Neural crest cell (in vitro differentiated cells): ENCODE measurements at regions not wholly inside any gene's neighbourhood (a gene's known extent, or its start where the extent isn't known, plus 50 kb on each side); places are given as distances from the start of the nearest gene placed in this dataset.

Experiments
- DNase-seq: peaks from one replicate; pipeline ENCODE4 v3.0.0; 2021; ENCODE audit warnings: low read depth, mixed read lengths, low spot score
- H3K27ac Mint-ChIP-seq: one replicate; pipeline ENCODE4 v1.8.0; 2021; ENCODE audit warnings: mild to moderate bottlenecking, mixed read lengths; ENCODE audit not compliant: unreplicated experiment
- H3K27me3 Mint-ChIP-seq: 2 replicates; pipeline ENCODE4 v1.8.0; 2021; ENCODE audit warnings: low read depth, mild to moderate bottlenecking, mixed read lengths
- H3K36me3 Mint-ChIP-seq: 2 replicates; pipeline ENCODE4 v1.8.0; 2021; ENCODE audit warnings: low read depth, mild to moderate bottlenecking, mixed read lengths
- H3K4me1 Mint-ChIP-seq: 2 replicates; pipeline ENCODE4 v1.8.0; 2021; ENCODE audit warnings: mixed read lengths
- H3K4me3 Mint-ChIP-seq: one replicate; pipeline ENCODE4 v1.8.0; 2021; ENCODE audit warnings: mild to moderate bottlenecking, mixed read lengths
- H3K9me3 Mint-ChIP-seq: 2 replicates; pipeline ENCODE4 v1.8.0; 2021; ENCODE audit warnings: mixed read lengths
- TF ChIP-seq, protein P1 (sequence below): fragments of 200-600 bp; sonication (generic); conservative IDR thresholded peaks from 2 replicates; pipeline ENCODE4 v1.5.0; 2021; ENCODE audit warnings: antibody characterized with exemption, mild to moderate bottlenecking

DNA sequence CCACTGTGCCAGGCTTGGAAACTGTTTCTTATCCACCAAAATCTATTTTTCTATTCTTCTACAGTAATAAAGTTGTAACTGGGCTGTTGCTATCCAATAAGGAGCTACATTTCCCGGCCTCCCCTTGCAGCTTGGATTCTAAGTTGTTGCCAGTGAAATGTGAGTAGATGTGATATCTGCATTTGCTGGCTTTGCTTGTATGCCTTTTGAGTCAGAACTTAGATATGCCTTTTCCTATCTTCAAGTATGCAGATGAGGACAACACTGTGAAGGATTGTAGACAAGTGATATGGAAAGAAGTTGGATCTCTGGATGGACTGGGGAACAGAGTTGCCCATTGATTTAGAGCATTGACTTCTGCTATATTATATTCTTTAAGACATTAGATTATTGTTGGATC is 236.9 kb downstream of the REEP3 start:
- DNase-seq: no peak
- Mint-ChIP-seq H3K27ac (no peak overlapping the region), H3K9me3 (no peaks in the 10 kb centered on the region), H3K27me3 (peaks cover 45% of the 10 kb centered on the region), H3K4me3 (no peak overlapping the region), H3K36me3 (no peaks in the 10 kb centered on the region), H3K4me1 (no peaks in the 10 kb centered on the region)
- TF ChIP-seq, protein P1, sequence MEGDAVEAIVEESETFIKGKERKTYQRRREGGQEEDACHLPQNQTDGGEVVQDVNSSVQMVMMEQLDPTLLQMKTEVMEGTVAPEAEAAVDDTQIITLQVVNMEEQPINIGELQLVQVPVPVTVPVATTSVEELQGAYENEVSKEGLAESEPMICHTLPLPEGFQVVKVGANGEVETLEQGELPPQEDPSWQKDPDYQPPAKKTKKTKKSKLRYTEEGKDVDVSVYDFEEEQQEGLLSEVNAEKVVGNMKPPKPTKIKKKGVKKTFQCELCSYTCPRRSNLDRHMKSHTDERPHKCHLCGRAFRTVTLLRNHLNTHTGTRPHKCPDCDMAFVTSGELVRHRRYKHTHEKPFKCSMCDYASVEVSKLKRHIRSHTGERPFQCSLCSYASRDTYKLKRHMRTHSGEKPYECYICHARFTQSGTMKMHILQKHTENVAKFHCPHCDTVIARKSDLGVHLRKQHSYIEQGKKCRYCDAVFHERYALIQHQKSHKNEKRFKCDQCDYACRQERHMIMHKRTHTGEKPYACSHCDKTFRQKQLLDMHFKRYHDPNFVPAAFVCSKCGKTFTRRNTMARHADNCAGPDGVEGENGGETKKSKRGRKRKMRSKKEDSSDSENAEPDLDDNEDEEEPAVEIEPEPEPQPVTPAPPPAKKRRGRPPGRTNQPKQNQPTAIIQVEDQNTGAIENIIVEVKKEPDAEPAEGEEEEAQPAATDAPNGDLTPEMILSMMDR: no peak

DNA sequence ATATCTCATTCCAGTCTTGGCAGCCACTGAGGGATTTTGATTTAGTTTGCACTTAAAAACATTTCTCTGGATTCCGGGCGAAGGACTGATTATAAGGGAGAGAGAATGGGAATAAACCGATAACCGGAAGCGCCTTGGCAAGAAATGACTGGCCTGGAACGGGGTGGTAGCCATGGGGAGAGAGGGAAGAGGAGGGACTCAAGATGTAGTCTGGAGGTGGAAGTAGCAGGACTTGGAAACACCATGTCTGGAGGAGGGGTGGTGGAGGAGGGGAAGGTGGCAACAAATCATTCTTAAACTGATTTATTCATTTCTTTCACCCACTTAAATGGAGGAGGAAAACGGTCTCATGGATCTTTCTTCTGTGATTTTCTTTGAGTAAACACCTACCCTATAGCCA is 238.1 kb downstream of the REEP3 start:
- TF ChIP-seq, protein P1: no peak
- DNase-seq: no peak
- H3K4me1 Mint-ChIP-seq: no peaks in the 10 kb centered on the region
- H3K4me3 Mint-ChIP-seq: no peak overlapping the region
- peaks cover 55% of the 10 kb centered on the region for H3K27me3 Mint-ChIP-seq
- no peaks in the 10 kb centered on the region for H3K9me3 Mint-ChIP-seq
- H3K36me3 Mint-ChIP-seq: no peaks in the 10 kb centered on the region
- H3K27ac Mint-ChIP-seq: no peak overlapping the region

DNA sequence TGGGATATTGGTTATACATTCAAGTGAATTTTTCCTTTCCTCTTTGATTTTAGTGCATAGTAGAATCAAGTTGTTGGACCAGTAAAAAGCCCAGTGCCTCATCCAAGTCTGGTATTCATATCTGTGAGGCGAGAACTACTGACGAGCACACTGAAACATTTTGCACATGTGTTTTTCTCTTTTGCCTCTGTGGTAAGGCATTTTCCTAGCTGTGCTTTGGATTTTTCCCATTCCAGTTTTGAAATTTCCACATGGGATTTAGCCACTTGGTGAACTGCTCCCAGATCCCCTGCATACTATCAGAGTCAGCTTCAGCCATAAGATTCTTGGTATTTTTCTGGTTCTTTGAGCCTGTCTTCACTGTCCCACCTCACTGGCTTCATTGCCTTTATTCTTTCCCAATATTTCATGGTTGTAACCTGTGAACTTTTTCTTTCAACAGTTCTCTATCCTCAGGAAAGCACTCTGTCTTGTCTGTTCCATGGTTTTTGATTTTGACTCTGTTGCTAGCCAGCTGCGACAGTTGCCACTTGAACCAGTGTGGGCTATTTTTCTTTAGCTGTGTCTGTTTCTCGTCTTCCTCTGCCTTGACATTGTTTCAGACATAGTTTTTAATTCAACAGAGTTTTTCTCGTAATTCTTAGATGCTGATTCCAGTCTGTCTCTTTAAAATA is 239.0 kb downstream of the REEP3 start:
- TF ChIP-seq, protein P1: no peak
- H3K27me3 Mint-ChIP-seq: peaks cover 61% of the 10 kb centered on the region
- H3K36me3 Mint-ChIP-seq: no peaks in the 10 kb centered on the region
- DNase-seq: no peak
- no peak overlapping the region for H3K27ac Mint-ChIP-seq
- H3K4me3 Mint-ChIP-seq: no peak overlapping the region
- no peaks in the 10 kb centered on the region for H3K4me1 Mint-ChIP-seq
- H3K9me3 Mint-ChIP-seq: no peaks in the 10 kb centered on the region

DNA sequence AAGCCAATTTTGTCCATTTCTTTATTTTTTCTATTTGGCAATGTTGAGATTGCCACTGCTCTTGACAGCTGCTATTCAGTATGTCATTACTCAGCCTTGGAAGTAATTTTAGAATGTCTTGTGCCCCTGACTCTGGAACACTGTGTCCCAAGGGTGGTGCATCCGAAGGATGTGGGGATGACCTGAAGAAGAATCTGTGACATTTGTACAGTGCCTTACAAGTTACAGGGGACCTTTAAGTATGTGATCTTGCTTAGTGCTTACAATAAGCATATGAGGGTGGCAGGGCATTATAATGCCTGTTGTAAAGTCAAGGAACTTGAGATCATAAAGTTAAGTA is 239.5 kb downstream of the REEP3 start:
- Mint-ChIP-seq H3K27ac (no peak overlapping the region), H3K4me1 (no peaks in the 10 kb centered on the region), H3K27me3 (peaks cover 58% of the 10 kb centered on the region), H3K9me3 (no peaks in the 10 kb centered on the region), H3K4me3 (no peak overlapping the region), H3K36me3 (no peaks in the 10 kb centered on the region)
- DNase-seq: no peak
- TF ChIP-seq, protein P1: no peak

DNA sequence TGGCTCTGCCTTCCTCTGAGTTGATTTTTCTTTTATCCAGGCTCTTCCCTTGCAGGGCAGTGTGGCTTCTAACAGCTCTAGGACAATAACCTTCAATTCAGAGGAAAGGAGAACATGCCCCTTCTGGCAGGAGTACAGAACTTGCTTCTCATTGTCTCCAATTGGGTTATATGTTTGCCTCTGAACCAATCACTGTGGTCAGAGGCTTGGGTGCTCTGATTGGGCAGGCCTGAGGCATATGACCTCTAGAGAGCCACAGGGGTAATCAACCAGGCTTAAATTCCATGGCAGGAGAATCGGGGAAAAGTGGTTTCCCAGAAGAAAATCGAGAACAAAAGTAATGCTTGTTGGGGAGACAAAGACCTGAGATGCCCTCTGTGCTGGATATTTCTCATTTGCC is 240.0 kb downstream of the REEP3 start:
- TF ChIP-seq, protein P1: no peak
- peaks cover 60% of the 10 kb centered on the region for H3K27me3 Mint-ChIP-seq
- H3K36me3 Mint-ChIP-seq: no peaks in the 10 kb centered on the region
- DNase-seq: no peak
- H3K4me3 Mint-ChIP-seq: no peak overlapping the region
- no peaks in the 10 kb centered on the region for H3K9me3 Mint-ChIP-seq
- H3K27ac Mint-ChIP-seq: no peak overlapping the region
- H3K4me1 Mint-ChIP-seq: no peaks in the 10 kb centered on the region
